Cardiac muscle cell (in vitro differentiated cells and primary cell): ENCODE measurements at regions not wholly inside any gene's neighbourhood (a gene's known extent, or its start where the extent isn't known, plus 50 kb on each side); places are given as distances from the start of the nearest gene placed in this dataset.

Source experiments
- DNase-seq, 2 donors: peaks; one replicate each; pipeline versions ENCODE4 v3.0.0 to v3.0.0-alpha.2; 2010 to 2017; ENCODE audit warnings: low read depth in 1 of 2, low spot score in 1 of 2
- H3K27ac ChIP-seq: fragments of 200-600 bp; sonication (generic); 2 replicates; pipeline ENCODE4 v1.5.1; 2016
- H3K27me3 ChIP-seq: fragments of 200-600 bp; sonication (generic); 2 replicates; pipeline ENCODE4 v1.6.0; 2016; ENCODE audit warnings: control low read depth
- H3K36me3 ChIP-seq: fragments of 200-600 bp; sonication (generic); 2 replicates; pipeline ENCODE4 v1.5.1; 2016; ENCODE audit warnings: control low read depth
- H3K4me1 ChIP-seq: fragments of 200-600 bp; sonication (generic); 2 replicates; pipeline ENCODE4 v1.8.1; 2017; ENCODE audit warnings: low read depth, mild to moderate bottlenecking, mixed run types
- H3K4me3 ChIP-seq: fragments of 200-600 bp; sonication (generic); 2 replicates; pipeline ENCODE4 v1.5.1; 2016; ENCODE audit warnings: mild to moderate bottlenecking
- H3K9me3 ChIP-seq: fragments of 200-600 bp; sonication (generic); 2 replicates; pipeline ENCODE4 v1.5.1; 2017; ENCODE audit warnings: low read depth, mild to moderate bottlenecking, control low read depth
- TF ChIP-seq, protein P1 (sequence below): IDR thresholded peaks from 2 replicates; pipeline ENCODE4 v1.5.1; 2012; ENCODE audit warnings: low read depth, mild to moderate bottlenecking, low read length

DNA sequence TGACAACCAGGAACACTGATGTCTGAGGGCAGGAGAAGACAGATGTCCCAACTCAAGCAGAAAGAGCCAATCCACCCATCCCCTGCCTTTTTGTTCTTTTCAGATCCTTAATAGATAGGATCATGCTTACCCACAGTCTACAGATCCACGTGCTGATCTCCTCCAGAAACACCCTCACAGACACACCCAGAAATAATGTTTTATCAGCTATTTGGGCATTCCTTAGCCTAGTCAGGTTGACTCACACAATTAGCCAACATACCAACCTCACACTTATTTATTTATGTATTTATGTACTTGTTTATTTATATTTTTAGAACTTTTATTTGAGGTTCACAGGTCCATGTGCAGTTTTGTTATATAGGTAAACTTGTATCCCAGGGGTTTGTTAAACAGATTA is 151.5 kb upstream of the IL12B start:
- Histone ChIP-seq H3K36me3 (no peaks in the 10 kb centered on the region), H3K4me3 (no peak overlapping the region), H3K27ac (no peak overlapping the region), H3K27me3 (no peaks in the 10 kb centered on the region), H3K4me1 (no peaks in the 10 kb centered on the region), H3K9me3 (no peaks in the 10 kb centered on the region)
- TF ChIP-seq, protein P1, sequence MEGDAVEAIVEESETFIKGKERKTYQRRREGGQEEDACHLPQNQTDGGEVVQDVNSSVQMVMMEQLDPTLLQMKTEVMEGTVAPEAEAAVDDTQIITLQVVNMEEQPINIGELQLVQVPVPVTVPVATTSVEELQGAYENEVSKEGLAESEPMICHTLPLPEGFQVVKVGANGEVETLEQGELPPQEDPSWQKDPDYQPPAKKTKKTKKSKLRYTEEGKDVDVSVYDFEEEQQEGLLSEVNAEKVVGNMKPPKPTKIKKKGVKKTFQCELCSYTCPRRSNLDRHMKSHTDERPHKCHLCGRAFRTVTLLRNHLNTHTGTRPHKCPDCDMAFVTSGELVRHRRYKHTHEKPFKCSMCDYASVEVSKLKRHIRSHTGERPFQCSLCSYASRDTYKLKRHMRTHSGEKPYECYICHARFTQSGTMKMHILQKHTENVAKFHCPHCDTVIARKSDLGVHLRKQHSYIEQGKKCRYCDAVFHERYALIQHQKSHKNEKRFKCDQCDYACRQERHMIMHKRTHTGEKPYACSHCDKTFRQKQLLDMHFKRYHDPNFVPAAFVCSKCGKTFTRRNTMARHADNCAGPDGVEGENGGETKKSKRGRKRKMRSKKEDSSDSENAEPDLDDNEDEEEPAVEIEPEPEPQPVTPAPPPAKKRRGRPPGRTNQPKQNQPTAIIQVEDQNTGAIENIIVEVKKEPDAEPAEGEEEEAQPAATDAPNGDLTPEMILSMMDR, result no peak
- DNase-seq, result no peak

DNA sequence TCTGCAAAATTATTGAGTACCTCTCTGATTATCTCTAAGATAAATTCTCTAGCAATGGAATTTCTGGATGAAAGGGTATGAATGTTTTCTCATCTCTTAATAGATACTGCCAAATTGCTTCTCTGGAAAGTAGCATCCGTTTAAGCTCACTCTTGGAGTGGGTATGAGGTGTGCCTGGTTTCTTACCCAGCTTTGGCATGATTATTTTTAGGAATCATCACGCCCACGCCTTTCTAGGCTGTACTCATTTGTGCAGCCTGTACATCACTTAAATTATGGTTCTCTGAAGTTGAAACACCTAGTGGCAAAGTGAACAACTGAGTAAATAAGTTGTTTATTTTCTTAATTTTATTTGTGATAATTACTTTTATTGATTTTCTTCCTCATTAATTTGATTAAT is 156.5 kb upstream of the IL12B start:
- Histone ChIP-seq H3K27me3 (no peaks in the 10 kb centered on the region), H3K27ac (no peak overlapping the region), H3K36me3 (no peaks in the 10 kb centered on the region), H3K4me3 (no peak overlapping the region), H3K4me1 (no peaks in the 10 kb centered on the region), H3K9me3 (no peaks in the 10 kb centered on the region)
- TF ChIP-seq, protein P1, result no peak
- no peak for DNase-seq

DNA sequence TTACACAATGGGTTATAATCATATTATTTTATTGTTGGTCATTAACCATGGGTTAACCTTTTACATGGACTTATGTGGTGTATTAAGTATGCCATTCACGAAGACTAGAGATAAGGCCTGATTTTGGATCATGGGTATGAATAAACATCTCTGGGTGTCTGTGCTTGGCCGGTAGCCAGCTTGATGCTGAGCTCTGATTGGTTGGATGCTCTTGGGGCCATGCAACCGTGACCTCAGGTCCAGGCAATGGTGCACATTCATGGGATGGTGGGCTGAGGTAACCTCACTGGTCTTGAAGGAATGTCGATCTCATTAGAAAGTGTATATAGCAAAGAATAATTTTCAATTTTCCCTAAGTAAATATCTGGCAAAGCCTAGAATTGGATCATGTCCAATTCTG is 158.2 kb upstream of the IL12B start:
- no peak overlapping the region for H3K27ac ChIP-seq
- no peaks in the 10 kb centered on the region for H3K36me3 ChIP-seq
- TF ChIP-seq, protein P1, result no peak
- H3K27me3 ChIP-seq, result no peaks in the 10 kb centered on the region
- no peaks in the 10 kb centered on the region for H3K4me1 ChIP-seq
- H3K9me3 ChIP-seq, result no peaks in the 10 kb centered on the region
- H3K4me3 ChIP-seq, result no peak overlapping the region
- DNase-seq, result no peak

DNA sequence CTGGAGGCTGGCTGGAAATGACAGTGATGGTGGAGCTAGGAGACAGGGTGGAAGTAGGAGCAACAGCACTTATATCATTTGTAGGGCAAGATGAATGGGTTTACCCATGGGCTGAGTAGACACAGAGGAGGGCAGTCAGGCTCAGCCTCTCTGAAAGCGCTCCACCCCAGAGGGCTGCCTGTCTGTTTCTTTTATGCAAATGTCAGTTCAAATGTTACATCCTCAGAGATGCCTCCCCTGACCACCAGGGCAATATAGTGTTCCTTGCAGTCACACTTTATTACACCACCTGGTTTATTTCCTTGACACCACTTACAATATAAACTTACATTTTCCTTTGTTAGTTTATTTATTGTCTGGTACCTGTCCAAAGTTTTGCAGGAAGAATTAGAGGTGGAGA is 159.5 kb upstream of the IL12B start:
- no peak overlapping the region for H3K27ac ChIP-seq
- H3K4me3 ChIP-seq, result no peak overlapping the region
- no peaks in the 10 kb centered on the region for H3K36me3 ChIP-seq
- no peaks in the 10 kb centered on the region for H3K4me1 ChIP-seq
- no peaks in the 10 kb centered on the region for H3K27me3 ChIP-seq
- no peaks in the 10 kb centered on the region for H3K9me3 ChIP-seq
- TF ChIP-seq, protein P1, result no peak
- no peak for DNase-seq

DNA sequence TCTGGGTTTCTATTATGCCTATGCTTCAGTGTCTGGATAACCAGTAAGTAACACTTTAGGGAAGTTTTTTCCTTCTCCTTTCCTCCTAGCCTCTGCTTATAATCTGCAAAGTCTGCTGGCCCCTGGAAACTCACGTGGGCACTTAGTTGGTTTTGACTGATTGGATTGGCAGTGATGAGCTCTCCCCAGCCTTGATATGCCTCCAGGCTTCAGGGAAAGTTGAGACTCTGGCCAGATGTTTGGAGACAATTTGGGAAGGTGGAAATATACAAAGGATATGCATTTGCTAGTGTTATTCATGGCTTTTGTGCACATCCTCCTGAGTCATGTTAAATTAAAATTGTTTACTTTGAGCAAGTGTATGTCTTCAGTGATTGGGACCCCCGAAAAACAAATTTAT is 160.2 kb upstream of the IL12B start:
- no peaks in the 10 kb centered on the region for H3K36me3 ChIP-seq

More for the DNA sequence above, 160.2 kb upstream of the IL12B start:
- H3K9me3 ChIP-seq, result no peaks in the 10 kb centered on the region
- TF ChIP-seq, protein P1, result no peak
- DNase-seq, result no peak
- no peaks in the 10 kb centered on the region for H3K27me3 ChIP-seq
- H3K4me3 ChIP-seq, result no peak overlapping the region
- H3K4me1 ChIP-seq, result no peaks in the 10 kb centered on the region
- H3K27ac ChIP-seq, result no peak overlapping the region
